GM21786 (cell line): ENCODE measurements at regions not wholly inside any gene's neighbourhood (a gene's known extent, or its start where the extent isn't known, plus 50 kb on each side); places are given as distances from the start of the nearest gene placed in this dataset.
"Not testable (repeated sequence)": the region's sequence is repeated elsewhere in the genome, so short reads cannot be mapped to it uniquely, and the experiment has no call there.

Experiments
- ATAC-seq: cut with Tn5 transposase; IDR thresholded peaks from one replicate; pipeline ENCODE4 v1.9.1; 2021; ENCODE audit not compliant: unreplicated experiment

GRCh38 chr10:25797888-25798429 lies 136.1 kb upstream of the MYO3A start:
- no peak for ATAC-seq

DNA sequence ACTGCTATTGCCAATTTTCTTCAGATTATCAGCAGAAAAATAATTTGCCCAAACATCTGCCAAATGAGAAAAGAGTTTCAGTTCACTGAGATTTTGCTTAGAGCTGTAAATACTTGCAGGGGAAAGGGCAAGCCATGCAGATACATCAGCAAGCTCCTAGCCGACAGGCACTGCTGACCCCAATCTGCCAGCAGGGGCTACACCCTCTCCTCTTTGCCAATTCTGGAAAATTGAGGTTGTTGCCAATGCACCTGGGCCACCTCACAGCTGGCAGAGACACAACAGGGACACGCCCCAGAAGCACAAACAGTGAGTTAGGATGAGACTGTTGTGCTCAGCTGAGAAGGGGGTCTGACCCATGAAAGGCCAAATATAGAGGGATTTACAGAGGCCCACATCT lies 129.5 kb upstream of the MYO3A start:
- ATAC-seq = no peak

- no peak for ATAC-seq
Measured at GRCh38 chr10:25805986-25806385, 128.0 kb upstream of the MYO3A start.

- no peak for ATAC-seq
Measured at GRCh38 chr10:25808372-25808771, 125.7 kb upstream of the MYO3A start.

DNA sequence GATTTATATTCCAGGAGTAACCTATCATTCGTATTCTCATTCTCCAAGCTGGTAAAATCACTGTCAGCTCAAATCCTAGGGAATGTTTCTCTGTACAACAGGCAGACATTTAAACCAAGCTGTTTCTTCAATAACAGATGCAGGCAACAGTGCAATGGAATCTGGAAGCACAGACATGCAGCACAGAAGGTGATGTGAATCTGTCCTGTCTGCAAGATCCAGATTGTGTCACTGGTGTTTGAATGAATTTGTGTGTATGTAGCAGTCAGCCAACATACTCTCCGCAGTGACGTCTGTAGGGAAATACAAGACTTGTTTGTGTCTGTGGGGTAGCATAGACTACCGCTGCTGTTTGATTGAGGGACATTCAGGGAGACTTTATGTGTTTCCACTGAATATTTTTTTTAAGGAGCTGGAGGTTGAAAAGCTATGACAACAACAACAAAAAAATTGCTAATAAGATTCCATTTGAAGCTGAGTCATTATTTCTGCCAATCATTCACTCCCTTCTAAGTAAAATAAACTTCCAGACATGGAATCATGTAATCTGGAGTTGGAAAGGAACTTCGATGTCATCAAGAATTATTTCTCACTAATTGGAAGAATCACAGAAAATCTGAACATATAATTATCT lies 122.9 kb upstream of the MYO3A start:
- ATAC-seq = no peak

GRCh38 chr10:25813511-25813910 lies 120.5 kb upstream of the MYO3A start:
- ATAC-seq = no peak

DNA sequence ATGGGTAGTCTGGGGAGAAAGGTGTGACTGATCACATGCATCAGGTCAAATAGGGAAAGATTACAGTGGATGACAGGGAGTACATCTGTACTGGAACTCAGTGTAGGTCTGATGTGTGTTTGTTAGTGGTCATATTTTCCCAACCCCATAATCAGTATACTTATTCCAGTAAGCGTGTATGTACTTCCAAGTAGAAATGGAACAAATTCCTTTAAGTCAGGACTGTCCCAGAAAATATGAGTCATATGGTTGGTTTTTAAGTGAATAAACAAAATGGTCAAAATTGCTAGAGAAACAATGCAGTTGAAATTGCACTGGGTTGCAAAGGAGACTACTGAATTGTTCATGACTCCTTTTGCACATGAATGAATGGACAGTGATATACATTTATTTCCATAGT lies 118.8 kb upstream of the MYO3A start:
- ATAC-seq = no peak

GRCh38 chr10:25815999-25816768 lies 117.8 kb upstream of the MYO3A start:
- ATAC-seq = no peak

GRCh38 chr10:25817200-25817599 lies 116.8 kb upstream of the MYO3A start:
- ATAC-seq = no peak

DNA sequence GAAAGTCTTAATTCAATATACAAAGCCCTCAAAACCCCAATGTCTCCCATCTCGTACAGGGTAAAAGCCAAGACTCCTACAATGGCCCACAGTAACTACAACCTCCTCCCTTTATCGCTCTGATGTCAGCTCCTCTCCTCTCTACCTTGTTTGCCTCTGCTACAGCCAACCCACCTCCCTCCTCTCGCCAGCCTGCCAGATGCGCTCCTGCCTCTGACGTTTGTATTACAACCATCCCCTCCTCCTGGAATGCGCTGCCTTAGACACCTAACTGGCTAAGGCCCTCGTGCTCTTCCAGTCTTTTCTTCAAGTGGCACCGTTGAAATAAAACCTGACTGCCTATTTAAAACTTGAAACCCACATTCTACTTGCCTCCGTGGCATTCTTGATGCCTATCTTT lies 115.3 kb upstream of the MYO3A start:
- ATAC-seq = no peak

DNA sequence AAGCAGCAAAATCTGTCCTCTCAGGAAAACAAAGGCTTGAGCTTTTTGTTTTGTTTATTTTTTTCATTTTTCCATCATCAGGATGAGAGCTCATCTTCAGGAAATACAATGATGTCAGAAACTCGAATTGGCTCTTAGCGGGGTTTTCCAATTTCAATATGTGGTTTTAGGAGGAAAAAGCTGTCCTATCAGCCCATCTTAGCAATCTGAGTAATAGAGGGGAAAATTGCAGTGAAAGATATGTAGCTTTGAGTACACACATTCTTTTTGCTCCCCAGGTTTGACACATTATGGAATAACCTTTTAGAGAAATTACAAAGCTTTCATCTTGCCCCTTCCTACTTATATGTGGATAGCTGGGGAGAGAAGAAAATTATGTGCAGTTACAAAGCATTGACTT lies 113.6 kb upstream of the MYO3A start:
- ATAC-seq = no peak

GRCh38 chr10:25820874-25821273 lies 113.2 kb upstream of the MYO3A start:
- ATAC-seq = no peak

GRCh38 chr10:25824050-25824449 lies 110.0 kb upstream of the MYO3A start:
- no peak for ATAC-seq

GRCh38 chr10:25828475-25828874 lies 105.6 kb upstream of the MYO3A start:
- no peak for ATAC-seq

DNA sequence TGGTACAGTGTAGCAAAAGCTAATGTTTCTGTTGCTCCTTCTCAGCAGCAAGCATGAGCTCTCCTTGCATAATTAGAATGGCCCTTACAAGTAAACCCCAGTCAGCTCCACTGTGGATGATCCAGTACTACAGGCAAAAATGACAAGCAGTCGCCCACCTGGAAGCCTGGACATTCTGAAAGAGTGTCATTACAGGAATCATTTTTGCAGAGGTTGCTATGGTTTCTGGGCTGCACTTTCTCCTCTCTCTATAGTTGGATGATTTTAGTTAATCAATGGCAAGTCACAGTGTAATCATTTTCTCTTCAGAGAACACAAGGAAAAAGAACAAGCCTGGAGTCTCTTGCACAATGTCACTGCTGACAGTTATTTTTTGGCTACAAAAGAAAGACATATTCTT lies 102.9 kb upstream of the MYO3A start:
- ATAC-seq = no peak

DNA sequence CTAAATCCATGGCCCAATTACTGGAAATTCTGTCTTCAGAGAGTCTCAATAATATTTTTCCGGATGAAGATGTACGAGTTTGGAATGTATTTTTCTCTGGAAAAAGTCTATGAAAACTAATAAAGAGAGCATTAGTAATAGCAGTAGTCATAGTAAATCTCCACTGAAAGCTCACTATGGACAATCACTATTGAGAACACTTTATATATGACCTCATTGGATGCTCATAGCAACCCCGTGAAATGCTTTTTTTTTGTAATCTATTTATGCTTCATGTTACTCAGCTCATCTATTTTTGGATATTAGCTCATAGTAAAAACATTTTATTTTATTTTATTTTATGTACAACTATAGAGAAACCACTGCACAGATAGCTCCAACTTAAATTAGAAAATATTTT lies 94.3 kb upstream of the MYO3A start:
- ATAC-seq = no peak

DNA sequence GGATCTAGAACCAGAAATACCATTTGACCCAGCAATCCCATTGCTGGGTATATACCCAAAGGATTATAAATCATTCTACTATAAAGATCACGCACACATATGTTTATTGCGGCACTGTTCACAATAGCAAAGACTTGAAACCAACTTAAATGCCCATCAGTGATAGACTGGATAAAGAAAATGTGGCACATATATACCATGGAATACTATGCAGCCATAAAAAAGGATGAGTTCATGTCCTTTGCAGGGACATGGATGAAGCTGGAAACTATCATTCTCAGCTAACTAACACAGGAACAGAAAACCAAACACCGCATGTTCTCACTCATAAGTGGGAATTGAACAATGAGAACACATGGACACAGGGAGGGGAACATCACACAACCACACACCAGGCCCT lies 93.2 kb upstream of the MYO3A start:
- not testable (repeated sequence) for ATAC-seq

DNA sequence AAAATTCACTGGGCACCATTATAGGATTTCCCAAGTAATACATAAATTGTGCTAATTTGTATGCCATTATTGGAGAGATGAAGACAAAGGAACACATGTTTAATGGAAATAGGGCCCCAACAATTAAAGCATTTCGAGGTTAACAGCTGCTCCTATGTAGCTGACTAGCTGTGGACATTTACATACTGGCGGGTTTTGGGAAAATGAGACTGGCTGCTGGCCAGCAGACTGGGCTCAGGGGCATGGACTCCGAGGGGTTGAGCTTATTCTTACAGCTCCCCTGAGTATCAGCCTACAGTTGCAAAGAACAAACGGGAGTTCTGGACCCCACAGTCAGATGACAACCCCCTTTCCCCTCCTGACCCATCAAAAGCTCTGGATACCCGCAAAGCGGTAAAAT lies 91.9 kb upstream of the MYO3A start:
- ATAC-seq = no peak

GRCh38 chr10:25843551-25844170 lies 90.4 kb upstream of the MYO3A start:
- ATAC-seq = no peak

DNA sequence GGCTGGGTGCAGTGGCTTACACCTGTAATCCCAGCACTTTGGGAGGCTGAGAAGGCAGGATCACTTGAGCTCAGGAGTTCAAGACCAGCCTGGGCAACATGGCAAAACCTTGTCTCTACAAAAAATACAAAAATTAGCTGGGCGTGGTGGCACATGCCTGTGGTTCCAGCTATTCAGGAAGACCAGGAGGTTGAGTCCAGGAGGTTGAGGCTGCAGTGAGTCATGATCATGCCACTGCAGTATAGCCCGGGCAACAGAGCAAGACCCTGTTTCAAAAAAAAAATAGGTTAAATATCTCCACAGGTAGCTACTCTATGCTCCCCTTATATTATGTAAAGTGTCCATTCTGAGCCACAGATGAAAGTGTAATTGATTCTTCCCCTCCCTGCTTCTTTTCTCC lies 89.3 kb upstream of the MYO3A start:
- not testable (repeated sequence) for ATAC-seq

- no peak for ATAC-seq
Measured at GRCh38 chr10:25849268-25849667, 84.8 kb upstream of the MYO3A start.

DNA sequence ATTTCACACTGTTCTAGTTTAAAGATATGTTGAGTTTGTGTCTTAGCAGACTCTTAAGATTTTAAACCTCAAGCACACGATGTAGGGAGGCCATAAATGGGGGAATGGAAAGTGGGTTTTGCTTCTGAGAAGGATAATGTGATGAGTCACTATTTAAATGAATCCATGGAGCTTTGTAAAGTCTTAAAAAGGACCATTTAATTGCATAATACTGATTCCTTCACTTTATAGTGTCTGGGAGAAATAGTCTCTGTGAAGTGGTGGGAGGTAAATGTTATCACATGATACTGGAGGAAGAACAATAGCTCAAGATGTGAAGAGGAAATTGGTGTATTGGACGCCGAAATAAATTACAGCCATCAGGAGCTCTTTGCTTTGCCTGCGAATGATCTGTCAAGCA lies 84.0 kb upstream of the MYO3A start:
- no peak for ATAC-seq
